ENCODE measurements at regions not wholly inside any gene's neighbourhood (a gene's known extent, or its start where the extent isn't known, plus 50 kb on each side); places are given as distances from the start of the nearest gene placed in this dataset.

DNA sequence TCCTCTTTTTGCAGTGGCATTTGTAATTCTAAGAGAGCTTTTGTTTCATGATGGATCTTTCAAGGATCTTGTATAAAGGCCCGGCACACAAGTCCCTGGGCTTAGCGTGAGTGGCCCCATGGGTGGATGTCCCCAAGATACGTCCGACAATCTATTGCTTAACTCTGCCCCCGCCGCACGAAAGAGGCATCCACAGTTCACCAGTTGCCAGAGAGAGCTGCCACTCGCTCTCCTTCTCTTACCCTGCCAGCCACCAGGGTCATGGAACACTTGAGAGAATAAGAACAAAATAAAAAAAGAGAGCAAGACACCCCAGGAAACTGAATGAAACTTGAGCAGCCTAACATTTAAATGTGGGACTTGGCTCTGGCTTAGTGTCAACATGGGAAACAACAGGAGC lies 92.3 kb downstream of the CTAGE1 start:
- DNase-seq: no peak

GRCh38 chr18:22324191-22325131 lies 93.3 kb downstream of the CTAGE1 start:
- DNase-seq: no peak

GRCh38 chr18:22322243-22322691 lies 95.4 kb downstream of the CTAGE1 start:
- DNase-seq: no peak

DNA sequence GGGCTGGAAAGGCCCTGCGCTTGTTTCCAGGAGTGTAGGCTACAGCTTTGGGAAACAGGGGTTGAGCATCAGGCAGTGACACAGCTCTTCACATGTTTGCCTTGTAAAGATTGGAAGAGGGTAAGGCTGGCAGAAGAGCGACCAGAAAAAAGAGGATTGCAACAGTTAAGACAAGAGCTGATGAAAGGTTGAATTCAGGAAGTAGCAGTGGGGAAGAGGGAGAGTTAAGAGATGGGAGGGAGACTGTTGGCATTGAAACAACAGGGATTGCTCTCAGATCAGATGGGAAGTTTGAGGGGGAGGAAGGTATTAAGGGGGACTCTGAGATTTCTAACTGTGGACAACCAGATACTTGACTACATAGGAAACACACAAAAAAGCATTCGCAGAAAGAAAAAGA lies 96.9 kb downstream of the CTAGE1 start:
- no peak for DNase-seq

DNA sequence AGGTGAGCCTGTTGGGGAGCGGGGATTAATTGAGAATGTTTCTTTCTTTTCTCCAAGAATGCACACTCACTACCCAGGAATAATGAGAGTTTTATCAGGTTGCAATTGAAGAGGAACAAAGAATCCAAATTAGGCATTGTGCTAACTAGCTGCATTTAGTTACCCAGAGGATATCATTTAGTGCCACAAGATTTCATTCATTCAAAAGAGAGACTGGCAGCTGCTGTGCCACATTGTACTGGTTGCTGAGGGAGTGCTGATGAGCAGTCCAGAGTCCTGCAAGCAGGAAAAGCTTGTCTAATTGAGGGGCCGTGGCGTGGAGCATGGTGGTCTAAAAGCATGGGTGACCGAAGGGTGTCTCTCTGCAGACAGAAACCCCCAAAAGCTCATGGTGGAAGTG lies 97.6 kb downstream of the CTAGE1 start:
- no peak for DNase-seq

GRCh38 chr18:22318745-22319407 lies 98.8 kb downstream of the CTAGE1 start:
- DNase-seq: no peak

DNA sequence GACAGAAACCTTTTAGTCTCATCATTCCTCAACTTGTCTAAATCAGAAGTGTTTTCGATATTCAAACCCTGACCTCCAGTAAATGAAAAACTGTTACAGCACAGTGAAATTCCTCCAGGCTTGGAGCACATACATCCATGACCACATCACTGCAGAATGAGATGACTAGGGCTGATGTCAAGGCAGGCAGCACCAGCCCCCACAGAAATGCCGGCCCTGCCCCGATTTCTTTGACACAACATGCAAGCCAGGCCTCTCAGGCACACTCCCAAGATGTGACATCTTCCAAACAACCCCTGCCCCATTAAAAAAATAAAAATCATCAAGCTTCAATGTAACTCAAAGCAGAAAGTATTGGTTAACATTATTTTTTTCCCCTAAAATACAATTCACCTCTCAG lies 103.3 kb downstream of the CTAGE1 start:
- DNase-seq: no peak

DNA sequence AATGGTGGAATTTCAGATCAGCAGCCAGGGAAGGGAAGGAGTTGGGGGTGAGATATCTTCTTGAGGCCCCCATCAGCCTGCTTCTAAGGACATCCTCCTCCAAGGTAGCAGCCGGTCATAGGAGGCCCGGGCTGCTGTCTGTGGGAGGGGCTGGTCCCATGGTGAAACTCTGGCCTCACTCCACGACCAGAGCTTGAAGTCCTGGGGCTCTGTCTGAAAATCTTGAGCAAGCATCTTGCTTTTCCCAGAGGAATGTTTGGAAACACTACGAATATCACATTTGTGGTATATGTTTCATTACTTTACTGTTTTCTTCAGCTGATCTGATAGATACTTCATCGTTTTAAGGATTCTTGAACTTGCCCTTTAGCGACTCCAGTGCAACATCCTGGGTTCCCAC lies 103.7 kb downstream of the CTAGE1 start:
- no peak for DNase-seq

- no peak for DNase-seq
Measured at GRCh38 chr18:22311301-22311700, 106.4 kb downstream of the CTAGE1 start.

DNA sequence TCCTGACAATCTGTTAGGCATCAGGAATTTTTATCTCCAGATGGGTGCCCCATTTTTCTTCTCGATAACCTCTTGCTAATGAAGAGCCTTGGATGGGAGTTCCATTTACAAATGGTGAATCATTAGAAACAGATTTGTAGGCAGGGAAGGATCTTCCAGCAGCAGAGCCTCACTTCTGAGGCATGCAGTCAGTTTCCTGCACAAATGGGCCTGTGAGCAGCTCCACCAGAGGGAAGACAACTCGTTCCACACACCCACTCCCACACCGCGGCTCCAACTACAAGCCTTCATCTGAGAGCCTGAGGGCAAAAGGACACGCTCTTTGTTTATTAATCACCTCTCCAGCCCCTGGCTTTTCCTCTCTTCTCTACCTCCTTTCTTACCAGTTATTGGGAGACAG lies 108.5 kb downstream of the CTAGE1 start:
- DNase-seq: no peak

DNA sequence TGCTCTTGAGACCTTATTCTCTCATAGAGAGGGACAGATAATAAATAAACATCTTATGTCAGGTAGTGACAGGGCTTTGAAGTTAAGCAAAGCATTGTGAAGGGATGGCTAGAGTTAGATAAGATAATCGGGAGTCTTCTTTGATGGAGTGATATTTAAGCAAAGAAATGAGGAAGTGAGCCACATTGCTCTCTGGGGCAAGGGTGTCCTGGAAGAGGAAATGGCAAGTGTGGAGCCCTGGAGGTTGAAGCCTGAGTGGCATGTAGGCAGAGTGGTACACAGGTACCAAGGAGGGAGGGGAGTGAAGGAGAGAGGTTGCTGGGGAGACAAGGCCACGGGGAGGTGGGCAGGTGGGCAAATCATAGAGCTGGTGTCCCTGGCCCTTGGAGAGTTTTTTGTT lies 110.2 kb downstream of the CTAGE1 start:
- no peak for DNase-seq

DNA sequence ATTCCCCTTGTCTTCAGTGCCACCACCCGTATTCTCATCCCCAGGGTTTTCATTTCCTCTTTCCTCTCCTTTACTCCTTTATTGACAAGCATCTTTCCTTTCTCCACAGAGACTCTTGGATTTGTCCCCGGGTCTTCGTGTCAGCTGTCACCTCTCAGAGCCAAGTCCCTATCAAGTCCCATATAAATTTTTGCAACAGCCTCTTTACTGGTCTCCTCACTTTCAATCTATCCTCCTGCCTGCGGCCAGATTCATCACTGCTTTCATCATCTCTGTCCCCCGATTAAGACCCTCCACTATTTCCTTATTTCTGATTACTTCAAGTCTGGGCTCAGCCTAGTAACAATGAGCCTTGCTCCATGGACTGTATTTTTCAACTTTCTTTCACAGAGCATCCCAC lies 113.8 kb downstream of the CTAGE1 start:
- no peak for DNase-seq

GRCh38 chr18:22302144-22302543 lies 115.6 kb downstream of the CTAGE1 start:
- DNase-seq: no peak

DNA sequence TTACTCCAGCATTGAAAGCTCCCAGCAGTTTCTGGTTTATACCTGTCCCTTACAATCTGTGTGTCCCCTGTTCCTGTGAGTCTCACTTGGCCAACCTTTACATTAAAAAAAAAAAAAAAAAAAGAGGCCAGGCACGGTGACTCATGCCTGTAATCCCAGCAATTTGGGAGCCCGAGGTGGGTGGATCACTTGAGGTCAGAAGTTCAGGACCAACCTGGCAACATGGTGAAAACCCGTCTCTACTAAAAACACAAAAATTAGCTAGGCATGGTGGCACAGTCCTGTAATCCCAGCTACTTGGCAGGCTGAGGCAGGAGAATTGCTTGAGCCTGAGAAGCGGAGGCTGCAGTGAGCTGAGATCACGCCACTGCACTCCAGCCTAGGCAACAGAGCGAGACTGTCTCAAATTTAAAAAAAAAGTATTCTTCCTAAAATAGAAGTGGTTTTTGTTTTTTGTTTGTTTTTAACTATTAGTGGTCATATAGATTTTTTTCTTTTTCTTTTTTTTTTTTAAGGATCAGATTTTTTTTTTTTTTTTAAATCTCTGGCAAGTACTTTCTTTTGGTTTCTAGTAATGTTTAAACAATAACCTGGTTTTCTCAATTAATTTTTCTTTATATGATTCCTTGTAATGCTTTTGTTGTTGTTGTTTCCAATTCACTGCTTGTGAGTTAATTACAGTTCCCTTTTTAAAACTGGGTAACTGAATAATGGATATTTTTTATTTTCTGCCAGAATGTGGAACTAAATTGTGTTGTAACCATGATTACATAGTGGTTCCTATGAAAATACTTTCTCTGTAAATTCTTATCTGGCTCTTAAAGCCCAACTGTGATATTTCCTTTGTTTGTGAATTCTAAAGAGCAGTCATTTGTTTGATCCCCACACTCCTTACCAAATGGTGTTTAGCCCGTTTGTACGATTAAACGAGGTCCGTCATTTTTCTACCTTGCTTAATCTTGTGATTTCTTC lies 116.8 kb downstream of the CTAGE1 start:
- no peak for DNase-seq

DNA sequence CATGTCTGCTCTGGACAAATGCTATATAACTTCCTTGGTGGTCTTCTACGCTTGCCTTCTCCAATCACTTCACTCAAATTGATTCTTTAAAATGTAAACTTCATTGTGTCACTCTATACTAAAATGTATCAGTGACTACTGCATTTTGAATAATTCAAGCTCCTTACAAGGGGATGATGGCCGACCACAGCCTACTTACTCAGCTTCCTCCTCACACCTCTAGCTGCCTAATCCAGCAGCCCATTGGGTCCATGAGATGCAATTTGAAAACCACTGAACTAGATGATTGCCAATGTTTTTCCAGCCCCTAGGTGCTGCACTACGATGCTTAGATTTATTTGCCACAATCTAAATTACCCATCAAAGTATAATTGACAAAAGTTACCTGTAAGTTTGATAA lies 120.7 kb downstream of the CTAGE1 start:
- no peak for DNase-seq

GRCh38 chr18:22296304-22296703 lies 121.4 kb downstream of the CTAGE1 start:
- DNase-seq: no peak

DNA sequence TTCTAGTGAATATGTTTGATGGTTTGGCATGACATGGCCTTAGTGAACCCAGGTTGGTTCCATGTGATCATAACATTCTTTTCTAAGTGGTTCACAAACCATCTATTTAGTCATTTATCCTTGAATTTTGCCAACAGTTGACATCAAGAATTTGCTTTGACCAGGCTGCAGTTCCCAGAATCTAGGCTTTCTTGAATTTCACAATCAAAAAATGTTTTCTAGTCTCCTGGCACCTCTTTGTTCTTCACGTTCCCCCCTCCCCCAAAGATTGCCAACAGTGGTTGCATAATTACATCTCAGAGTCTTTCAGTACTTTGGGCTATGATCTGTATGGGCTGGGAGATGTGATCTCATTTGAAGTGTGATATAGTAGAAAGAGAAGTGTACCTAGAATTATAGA lies 124.0 kb downstream of the GATA6 start:
- no peak for DNase-seq

- DNase-seq: no peak
Measured at GRCh38 chr18:22290004-22290403, 120.6 kb downstream of the GATA6 start.

- no peak for DNase-seq
Measured at GRCh38 chr18:22286585-22286984, 117.2 kb downstream of the GATA6 start.

DNA sequence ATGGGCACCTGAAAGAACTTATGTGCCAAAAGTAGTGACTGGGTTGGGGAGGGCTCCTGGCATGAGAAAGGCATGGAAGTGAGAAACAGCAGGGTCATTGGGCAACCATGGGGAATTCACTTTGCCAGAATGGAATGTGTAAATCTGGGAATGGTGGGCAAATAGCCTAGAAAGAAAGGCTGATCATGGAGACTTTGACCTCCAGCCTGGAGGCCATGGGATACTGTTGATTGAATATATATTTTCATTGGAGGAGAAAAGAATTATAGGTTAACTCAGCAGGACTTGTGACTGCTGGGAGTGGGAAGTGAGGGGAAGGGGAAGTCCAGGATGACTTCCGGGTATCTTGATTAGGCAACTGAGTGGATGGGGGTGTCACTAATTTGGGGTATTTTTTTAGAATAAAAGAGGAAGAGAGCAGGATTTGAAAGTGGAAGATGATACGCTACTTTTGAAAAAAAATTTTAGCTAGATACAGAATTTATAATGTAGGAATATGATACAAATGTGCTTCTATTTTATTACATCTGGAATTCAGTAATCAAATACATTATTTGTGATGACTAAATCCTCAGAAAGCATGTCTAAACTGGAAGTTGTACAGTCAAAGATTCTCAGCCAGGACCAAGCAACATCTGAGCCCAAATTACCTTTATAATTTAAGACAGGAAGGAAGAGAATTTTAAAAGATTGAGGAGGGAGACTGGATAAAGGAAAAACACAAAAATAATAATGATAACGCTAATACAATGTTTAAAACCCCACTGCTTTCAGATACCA lies 116.2 kb downstream of the GATA6 start:
- DNase-seq: no peak

DNA sequence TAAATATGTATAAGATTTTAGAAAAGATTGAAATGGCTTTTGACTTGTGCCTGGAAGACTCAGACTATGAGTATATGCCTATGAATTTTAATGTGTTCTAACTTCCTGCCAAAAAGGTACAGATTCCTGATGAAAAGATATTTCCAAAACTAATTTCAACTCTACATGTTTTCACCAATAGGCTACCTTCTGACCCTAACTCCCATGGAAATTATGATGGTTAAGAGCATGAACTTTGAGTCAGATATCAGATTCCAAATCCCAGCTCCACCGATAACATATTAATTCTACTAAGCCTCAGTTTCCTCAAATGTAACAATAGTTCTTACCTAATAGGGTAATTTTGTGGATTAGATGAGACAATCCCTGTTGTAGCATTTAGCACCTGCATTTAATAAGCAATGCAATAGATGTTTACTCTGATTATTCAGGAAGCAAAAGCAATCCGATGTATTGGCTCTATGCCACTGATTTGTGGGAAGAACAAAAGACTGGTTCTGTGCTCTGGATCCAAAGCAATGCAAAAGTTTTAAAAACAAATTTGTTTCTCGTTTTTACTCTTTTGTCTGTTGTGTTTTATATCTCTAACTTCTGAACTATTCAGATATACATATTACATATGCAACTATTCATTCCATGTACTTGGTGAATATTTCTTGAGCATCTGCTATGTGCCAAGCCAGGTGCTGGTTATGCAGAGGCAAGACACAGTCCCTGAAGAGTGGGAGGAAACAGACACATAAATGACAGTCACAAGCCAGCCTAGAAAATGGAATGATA lies 115.4 kb downstream of the GATA6 start:
- DNase-seq: no peak

All from activated T-cell treated with anti-CD3 and anti-CD28 coated beads, Interleukin-2, amount 50 U/mL, for 48 hours (primary cell).